HG03354 (cell line): ENCODE measurements at regions not wholly inside any gene's neighbourhood (a gene's known extent, or its start where the extent isn't known, plus 50 kb on each side); places are given as distances from the start of the nearest gene placed in this dataset.
"Not testable (repeated sequence)": the region's sequence is repeated elsewhere in the genome, so short reads cannot be mapped to it uniquely, and the experiment has no call there.

ENCODE experiments used
- ATAC-seq: cut with Tn5 transposase; IDR thresholded peaks from one replicate; pipeline ENCODE4 v1.9.1; 2021; ENCODE audit warnings: mild to moderate bottlenecking; ENCODE audit not compliant: unreplicated experiment, poor library complexity, severe bottlenecking

DNA sequence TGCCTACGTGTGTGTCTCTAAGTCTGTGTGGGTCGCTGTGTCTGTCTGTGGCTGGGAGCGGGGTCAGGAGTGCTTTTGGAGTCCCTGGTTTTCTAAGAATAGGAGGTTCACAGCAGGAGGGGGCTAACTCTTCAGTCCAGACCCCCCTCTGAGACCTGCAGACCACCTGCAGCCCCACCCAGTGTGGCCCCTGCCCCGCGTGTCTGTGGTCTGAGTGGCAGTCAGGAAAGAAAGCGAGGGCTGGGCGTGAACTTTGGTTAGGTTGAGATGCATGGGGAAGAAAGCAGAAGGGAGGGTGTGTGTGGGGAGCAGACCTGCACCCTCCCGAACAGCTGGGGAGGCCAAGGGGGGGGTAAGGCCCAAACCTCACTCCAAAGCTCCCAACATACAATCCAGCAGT, 144.9 kb upstream of the TPM1 start:
- ATAC-seq = no peak

GRCh38 chr15:62899090-62899493, 143.5 kb upstream of the TPM1 start:
- ATAC-seq = no peak

DNA sequence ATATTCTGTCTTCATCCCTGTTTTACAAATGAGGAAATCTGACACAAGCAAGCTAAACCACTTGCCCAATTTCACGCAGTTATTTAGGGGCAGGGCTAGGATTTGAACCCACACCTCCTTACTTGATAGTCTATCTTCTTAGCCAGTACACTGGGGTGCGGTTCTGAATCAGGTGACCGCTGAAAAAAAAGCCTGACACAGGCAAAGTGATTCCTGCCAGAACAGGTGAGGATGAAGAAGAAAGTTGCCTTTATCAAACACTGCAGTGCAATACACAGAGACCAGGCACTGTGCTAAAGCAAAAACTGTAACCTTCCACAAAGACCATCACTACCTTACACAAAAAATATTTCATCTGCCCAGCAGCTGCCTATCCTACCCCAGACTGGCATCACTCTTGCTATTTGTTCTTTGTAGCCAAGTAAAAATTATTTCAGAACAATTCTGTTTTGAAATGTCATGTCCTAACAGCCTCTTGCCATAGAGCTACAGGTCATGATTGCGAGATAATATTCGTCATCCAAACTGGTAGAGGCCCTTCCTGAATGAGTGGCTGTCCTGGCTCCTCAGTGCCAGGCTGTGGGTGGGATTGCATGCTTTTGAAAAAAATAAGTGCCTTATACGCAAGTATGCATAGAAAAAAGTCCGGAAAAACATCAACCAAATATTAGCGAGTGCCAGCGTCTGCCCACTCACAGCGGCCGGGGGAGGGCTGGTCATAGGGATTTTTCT, 142.3 kb upstream of the TPM1 start:
- no peak for ATAC-seq

DNA sequence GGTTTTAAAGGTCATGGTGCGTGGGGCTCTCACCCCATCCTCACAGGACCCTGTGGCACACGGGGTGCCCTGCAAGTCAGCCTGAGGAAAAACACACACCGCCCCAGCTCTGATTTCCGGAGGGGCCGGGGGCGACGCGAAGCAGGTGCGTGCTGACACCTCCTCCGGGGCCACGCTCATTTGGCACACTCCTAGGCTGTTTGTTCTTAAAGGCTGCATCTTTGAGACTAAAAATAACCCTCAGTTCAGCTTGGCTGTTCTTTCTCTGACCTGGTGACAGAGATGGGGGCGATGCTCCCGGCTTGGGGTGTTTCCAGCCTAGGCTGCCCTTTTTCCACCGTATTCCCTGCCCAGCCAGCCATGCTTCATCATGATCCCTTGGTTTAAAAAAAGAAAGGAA, 141.5 kb upstream of the TPM1 start:
- ATAC-seq = no peak

- no peak for ATAC-seq
Measured at GRCh38 chr15:62901909-62902546, 140.5 kb upstream of the TPM1 start.

- ATAC-seq = no peak
Measured at GRCh38 chr15:62902821-62903220, 139.7 kb upstream of the TPM1 start.

GRCh38 chr15:62903437-62903836, 139.1 kb upstream of the TPM1 start:
- no peak for ATAC-seq

- no peak for ATAC-seq
Measured at GRCh38 chr15:62904041-62904910, 138.3 kb upstream of the TPM1 start.

- no peak for ATAC-seq
Measured at GRCh38 chr15:62906627-62907026, 135.9 kb upstream of the TPM1 start.

DNA sequence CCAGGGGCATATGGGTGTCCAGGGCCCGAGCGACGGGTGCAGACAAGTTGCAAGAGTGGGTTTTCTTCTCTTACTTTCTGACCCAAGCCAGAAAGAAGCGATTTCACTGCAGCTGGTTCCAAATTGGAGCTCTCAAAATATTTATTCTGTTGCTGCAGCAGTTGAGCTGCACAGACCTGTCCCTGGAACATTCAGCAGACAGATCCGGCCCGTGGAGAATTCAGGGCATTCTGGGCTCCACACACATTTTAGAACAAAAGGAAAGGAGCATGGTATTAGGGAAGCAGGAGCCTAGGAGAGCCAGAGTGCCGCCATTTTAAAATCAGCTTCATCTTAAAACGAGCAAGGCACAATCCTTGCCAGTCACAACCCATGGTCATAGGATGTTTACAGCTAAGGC, 135.3 kb upstream of the TPM1 start:
- no peak for ATAC-seq

GRCh38 chr15:62908341-62908740, 134.2 kb upstream of the TPM1 start:
- not testable (repeated sequence) for ATAC-seq

- ATAC-seq = no peak
Measured at GRCh38 chr15:62909257-62909656, 133.3 kb upstream of the TPM1 start.

- no peak for ATAC-seq
Measured at GRCh38 chr15:62912282-62912681, 130.3 kb upstream of the TPM1 start.

DNA sequence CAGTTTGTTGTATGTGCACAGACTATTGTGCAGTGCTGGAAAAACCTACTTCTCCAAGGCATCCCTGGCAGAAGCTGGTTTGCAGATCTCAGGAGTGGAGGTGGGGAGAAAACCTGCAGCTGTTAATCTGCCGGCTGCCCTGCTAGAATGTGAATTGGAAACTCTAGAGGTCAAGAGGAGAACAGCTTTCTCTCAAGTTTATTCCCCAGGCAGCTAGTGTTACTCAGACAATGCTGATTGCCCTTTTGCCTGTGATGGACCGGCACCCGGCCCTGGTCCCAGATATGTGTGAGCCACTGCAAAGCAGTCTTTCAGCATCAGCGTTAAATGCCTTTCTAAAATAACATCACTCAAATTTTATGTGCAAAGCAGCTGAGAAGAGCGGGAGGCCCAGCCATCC, 129.7 kb upstream of the TPM1 start:
- ATAC-seq = no peak

GRCh38 chr15:62913246-62913645, 129.3 kb upstream of the TPM1 start:
- ATAC-seq = no peak

DNA sequence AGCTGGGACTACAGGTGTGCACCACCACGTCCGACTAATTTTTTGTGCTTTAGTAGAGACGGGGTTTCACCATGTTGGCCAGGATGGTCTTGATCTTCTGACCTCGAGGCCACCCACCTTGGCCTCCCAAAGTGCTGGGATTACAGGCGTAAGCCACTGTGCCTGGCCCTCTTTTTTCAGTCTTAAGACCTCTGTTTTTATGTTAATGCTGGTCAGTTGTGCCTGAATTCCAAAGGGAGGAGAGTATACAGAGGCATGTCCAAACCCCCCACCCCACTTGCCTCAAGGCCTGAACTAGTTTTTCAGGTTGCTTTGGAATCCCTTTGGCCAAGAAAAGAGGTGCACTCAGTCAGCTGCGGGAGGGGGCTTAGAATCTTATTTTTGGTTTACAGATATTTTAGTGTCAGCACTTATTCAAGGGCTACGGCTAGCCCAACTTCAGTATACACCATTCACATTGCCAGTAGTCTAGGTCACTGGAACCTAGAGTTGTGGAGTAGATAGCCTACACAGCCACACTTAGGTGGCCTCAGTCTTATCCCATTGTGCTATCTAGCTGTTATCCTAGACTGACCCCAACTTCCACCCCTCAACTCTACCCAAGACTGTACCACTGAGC, 128.0 kb upstream of the TPM1 start:
- ATAC-seq = no peak

DNA sequence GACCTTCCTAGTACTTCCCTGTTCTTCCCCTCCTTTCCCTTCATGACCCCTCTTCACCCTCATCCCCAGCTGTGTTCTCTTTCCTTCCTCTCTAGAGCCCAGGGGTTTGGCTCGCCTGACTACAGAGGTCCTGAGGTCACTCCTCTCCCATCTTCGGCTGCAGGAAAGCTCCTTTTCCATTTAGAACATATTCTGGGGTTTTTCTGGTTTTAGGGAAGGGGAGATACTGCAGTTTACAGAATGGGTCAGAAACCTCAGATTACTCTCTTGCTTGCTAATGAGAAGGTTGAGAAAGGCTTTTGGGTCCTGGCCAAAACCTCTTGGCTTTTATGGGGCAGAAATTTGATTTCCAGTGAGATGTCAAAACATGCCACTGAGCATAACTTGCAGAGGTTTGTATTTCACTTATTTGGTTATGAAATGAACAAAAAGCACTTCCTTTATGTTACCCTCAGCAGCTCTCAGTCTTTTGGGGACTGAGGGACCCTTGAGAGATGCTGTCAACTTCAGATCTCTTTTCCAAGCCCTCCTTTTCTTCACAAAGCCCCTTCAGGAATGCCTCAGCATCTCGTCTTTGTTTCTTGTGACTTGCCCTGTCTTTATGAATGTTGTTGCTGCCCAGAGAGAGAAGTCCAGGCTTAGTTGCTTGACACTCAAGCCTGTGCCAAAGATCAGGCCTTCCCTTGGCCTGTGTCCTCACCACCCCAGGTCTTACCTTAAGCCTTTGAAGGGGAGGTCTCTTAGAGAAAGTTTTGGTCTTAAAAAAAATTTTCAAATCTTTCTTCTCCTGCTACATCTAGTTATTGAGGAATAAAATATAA, 121.7 kb upstream of the TPM1 start:
- ATAC-seq = no peak

DNA sequence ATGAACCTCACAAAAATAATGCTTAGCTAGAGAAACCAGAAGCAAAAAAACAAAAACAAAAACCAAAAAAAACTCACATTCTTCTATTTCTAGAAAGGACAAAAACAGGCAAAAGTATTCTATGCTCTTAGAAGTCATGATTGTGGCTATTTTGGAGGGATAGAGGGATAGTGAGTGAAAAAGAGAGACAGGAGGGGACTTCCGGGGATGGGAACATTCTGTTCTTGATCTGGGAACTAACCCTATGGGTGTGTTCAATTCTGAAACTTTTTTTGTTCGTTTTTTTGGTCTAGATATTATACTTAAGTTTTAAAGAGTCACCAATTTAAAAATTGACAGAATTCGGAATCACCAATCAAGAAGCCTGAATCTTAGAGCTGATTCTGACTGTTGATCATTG, 120.0 kb upstream of the TPM1 start:
- no peak for ATAC-seq

DNA sequence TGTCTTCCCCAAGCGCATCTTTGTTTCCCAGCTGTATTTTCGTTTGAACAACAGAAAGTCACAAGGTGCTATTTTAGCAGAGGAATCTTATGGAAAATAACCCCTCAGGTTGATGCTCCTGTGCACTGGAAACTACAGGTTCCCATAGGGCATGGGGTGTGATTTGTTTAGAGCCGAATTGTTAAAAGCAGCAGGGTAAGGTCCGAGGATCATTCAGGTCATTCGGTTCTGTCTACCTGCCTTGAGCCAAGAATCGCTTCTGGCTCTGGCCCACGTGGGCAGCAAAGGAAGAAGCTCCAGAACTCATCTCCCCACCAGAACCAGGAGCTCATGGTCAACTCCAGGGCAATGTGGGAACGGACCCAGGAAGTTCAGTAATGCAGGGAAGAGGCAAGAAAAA, 116.7 kb upstream of the TPM1 start:
- ATAC-seq = no peak

DNA sequence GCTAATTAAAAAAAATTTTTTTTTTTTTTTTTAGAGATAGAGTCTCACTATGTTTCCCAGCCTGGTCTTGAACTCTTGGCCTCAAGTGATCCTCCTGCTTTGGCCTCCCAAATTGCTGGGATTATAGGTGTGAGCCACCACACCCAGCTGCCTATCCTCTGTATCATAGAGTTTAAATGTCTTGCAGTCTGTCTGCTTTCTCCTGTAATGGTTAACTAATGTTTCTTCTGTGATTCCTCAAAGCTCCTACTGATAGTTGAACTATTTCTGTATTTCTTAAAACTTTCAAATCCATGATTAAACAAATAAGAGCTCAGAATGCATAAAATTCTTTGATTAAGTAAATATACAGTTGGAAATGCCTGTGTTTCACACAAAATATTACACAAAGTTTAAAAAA, 115.4 kb upstream of the TPM1 start:
- no peak for ATAC-seq
